ENCODE measurements at regions not wholly inside any gene's neighbourhood (a gene's known extent, or its start where the extent isn't known, plus 50 kb on each side); places are given as distances from the start of the nearest gene placed in this dataset.

DNA sequence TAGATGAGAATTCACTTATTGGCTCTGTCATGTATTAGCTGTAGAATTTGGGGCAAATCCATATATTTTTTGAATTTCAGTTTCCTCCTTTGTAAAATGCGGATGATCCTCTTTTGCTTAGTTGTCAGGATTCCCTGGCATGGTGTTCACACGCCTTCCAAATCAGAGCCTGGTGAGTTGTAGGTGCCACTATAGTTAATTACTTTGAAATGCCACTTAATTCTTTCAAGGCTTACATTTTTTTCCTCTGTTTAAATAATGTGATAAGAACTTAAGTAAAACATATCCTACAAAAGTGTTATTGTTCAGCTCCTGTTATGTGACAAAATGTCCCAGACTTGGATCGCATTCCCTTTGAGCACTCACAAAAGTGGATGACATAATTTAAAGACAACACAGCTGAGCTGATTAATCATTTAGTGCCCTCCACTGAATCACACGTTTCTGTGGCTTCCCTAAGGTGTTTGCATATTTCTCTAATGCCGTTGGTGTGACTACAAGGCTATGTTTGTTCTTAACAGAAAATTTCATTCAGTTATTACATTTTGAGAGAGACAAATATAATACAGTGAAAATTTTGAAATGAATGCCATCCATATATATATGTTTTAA lies 471.2 kb upstream of the CHST9 start:
- TF ChIP-seq YY1 (IDR thresholded peaks at IDR 0.05; ENCODE audit: extremely low read depth, insufficient replicate concordance, low read depth, low read length): no peak
- no peak for TF ChIP-seq POLR2A (IDR thresholded peaks at IDR 0.05; ENCODE audit: borderline replicate concordance, extremely low read depth, insufficient read depth, insufficient read length)
- no peak for TF ChIP-seq EGR1 (IDR thresholded peaks at IDR 0.05; ENCODE audit: low read depth)
- TF ChIP-seq, protein P1, sequence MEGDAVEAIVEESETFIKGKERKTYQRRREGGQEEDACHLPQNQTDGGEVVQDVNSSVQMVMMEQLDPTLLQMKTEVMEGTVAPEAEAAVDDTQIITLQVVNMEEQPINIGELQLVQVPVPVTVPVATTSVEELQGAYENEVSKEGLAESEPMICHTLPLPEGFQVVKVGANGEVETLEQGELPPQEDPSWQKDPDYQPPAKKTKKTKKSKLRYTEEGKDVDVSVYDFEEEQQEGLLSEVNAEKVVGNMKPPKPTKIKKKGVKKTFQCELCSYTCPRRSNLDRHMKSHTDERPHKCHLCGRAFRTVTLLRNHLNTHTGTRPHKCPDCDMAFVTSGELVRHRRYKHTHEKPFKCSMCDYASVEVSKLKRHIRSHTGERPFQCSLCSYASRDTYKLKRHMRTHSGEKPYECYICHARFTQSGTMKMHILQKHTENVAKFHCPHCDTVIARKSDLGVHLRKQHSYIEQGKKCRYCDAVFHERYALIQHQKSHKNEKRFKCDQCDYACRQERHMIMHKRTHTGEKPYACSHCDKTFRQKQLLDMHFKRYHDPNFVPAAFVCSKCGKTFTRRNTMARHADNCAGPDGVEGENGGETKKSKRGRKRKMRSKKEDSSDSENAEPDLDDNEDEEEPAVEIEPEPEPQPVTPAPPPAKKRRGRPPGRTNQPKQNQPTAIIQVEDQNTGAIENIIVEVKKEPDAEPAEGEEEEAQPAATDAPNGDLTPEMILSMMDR (IDR thresholded peaks at IDR 0.05 in 2 of 3, conservative IDR thresholded peaks at IDR 0.05 in 1 of 3; ENCODE audit: borderline replicate concordance in 1 of 3, insufficient read depth in 1 of 3, low read depth in 2 of 3, low read length in 2 of 3): no peak

All from HCT116 (cell line).